K562 (cell line): ENCODE measurements at regions not wholly inside any gene's neighbourhood (a gene's known extent, or its start where the extent isn't known, plus 50 kb on each side); places are given as distances from the start of the nearest gene placed in this dataset.
A peak's percentile ranks its signal among the peaks of the same experiment; 100 is the strongest.

Experiments used
- ATAC-seq: fragments of 200-7000 bp; cut with Tn5 transposase; 3 replicates; pipeline ENCODE4 v1.9.1; 2020; ENCODE audit warnings: moderate library complexity
- BruUV-seq: library from RNA; stranded (reverse); fragments of 400-500 nt; replicated peaks from 2 replicates; lab custom pipeline; 2021; lab: Mats Ljungman, UMichigan
- CTCF ChIA-PET: fragments of 300-600 bp; formaldehyde crosslinking; extraction: SDS; loops from one replicate; lab custom pipeline; 2021; ENCODE audit warnings: low intra/inter-chr PET ratio; lab: Yijun Ruan, JAX
- POLR2A ChIA-PET: fragments of 300-600, 350-650 bp; sonication (Branson Sonifier 250); formaldehyde crosslinking; extraction: SDS; loops from one replicate; lab custom pipeline; 2021; ENCODE audit warnings: antibody characterized with exemption, inconsistent platforms; lab: Yijun Ruan, JAX
- DNase-seq, 4 experiments: peaks; one replicate each; pipeline versions ENCODE4 v3.0.0 to v3.0.0-alpha.2; 2011 to 2018; ENCODE audit warnings: low spot score in 3 of 4, mixed read lengths in 3 of 4; ENCODE audit errors: extremely low read depth in 1 of 4
- FAIRE-seq: peaks from 2 replicates; lab custom pipeline; 2011; peaks lifted over from hg19 to GRCh38; lab: Jason Lieb, UNC
- H2AFZ ChIP-seq: 2 replicates; pipeline ENCODE4 v1.6.0; 2011; ENCODE audit warnings: low read depth, low read length, control low read depth, inconsistent platforms
- H3K27ac ChIP-seq: fragments of 200-600 bp; 3 replicates; pipeline ENCODE4 v1.8.0; 2011; ENCODE audit warnings: low read depth, mild to moderate bottlenecking, control low read depth, inconsistent platforms, low read length, moderate library complexity, mixed read lengths; ENCODE audit errors: extremely low read depth
- H3K27me3 ChIP-seq, 2 experiments: fragments of 300-600 bp in 1 of 2; 2 replicates in 1 of 2; 3 replicates in 1 of 2; pipeline versions ENCODE4 v1.6.0 to v1.8.0; 2011; ENCODE audit warnings: inconsistent platforms in 2 of 2, low read length in 2 of 2, mild to moderate bottlenecking in 1 of 2, mixed read lengths in 1 of 2, moderate library complexity in 1 of 2; ENCODE audit not compliant: control insufficient read depth in 2 of 2, insufficient read depth in 2 of 2
- H3K36me3 ChIP-seq: fragments of 300-600 bp; 3 replicates; pipeline ENCODE4 v1.8.0; 2011; ENCODE audit warnings: mild to moderate bottlenecking, low read length, inconsistent platforms; ENCODE audit not compliant: control insufficient read depth, insufficient read depth
- H3K4me1 ChIP-seq, 2 experiments: fragments of 200-600 bp in 1 of 2; replicated peaks in 1 of 2; 2 replicates in 1 of 2; 3 replicates in 1 of 2; pipeline versions ENCODE4 v1.5.1 to v1.8.0; 2011; ENCODE audit warnings: inconsistent platforms in 2 of 2, low read length in 2 of 2, mild to moderate bottlenecking in 1 of 2, mixed read lengths in 1 of 2, moderate library complexity in 1 of 2; ENCODE audit not compliant: control insufficient read depth in 2 of 2, insufficient read depth in 2 of 2
- H3K4me2 ChIP-seq: 2 replicates; pipeline ENCODE4 v1.6.1; 2011; ENCODE audit warnings: low read length, control low read depth, inconsistent platforms, mixed read lengths; ENCODE audit not compliant: insufficient read depth
- H3K4me3 ChIP-seq: fragments of 200-600 bp; sonication (generic), shearing (Covaris generic); 2 replicates; pipeline ENCODE4 v1.5.1; 2016; ENCODE audit warnings: control low read depth, inconsistent platforms
- H3K79me2 ChIP-seq: fragments of 200-600 bp; 3 replicates; pipeline ENCODE4 v1.8.0; 2011; ENCODE audit warnings: low read length, inconsistent platforms; ENCODE audit not compliant: control insufficient read depth, insufficient read depth
- H3K9ac ChIP-seq, 2 experiments: 2 replicates each; pipeline versions ENCODE4 v1.6.0 to v1.6.1; 2011; ENCODE audit warnings: low read depth in 2 of 2, low read length in 2 of 2, control low read depth in 1 of 2, inconsistent platforms in 1 of 2, mild to moderate bottlenecking in 1 of 2, mixed read lengths in 1 of 2; ENCODE audit not compliant: insufficient read depth in 1 of 2
- H3K9me1 ChIP-seq: one replicate; pipeline ENCODE4 v1.6.0; 2011; ENCODE audit warnings: inconsistent platforms, mild to moderate bottlenecking, low read length, moderate library complexity; ENCODE audit not compliant: control insufficient read depth, insufficient read depth
- H3K9me3 ChIP-seq: replicated peaks from 2 replicates; pipeline ENCODE4 v1.5.1; 2011; ENCODE audit warnings: low read depth, low read length, inconsistent platforms; ENCODE audit not compliant: control insufficient read depth, insufficient read depth
- H4K20me1 ChIP-seq: replicated peaks from 2 replicates; pipeline ENCODE4 v1.6.1; 2011; ENCODE audit warnings: low read length, inconsistent platforms, mixed read lengths; ENCODE audit not compliant: control insufficient read depth, insufficient read depth
- ATF3 ChIP-seq, 2 experiments: fragments of 450-650 bp in 1 of 2; sonication (generic) in 1 of 2; formaldehyde crosslinking in 1 of 2; IDR thresholded peaks in 1 of 2; conservative IDR thresholded peaks in 1 of 2; 2 replicates each; pipeline versions ENCODE4 v1.6.1 to v1.8.1; 2016 to 2023; ENCODE audit warnings: mild to moderate bottlenecking in 2 of 2, moderate library complexity in 2 of 2, inconsistent platforms in 1 of 2, missing genetic modification reagents in 1 of 2
- CBFA2T3 ChIP-seq: fragments of 450-650 bp; IDR thresholded peaks from 2 replicates; pipeline ENCODE4 v1.6.1; 2017
- CHD4 ChIP-seq: fragments of 200-600 bp; sonication (generic); IDR thresholded peaks from 3 replicates; pipeline ENCODE4 v1.6.1; 2012; ENCODE audit warnings: low read depth, mild to moderate bottlenecking, mixed read lengths, low read length, inconsistent platforms; ENCODE audit not compliant: insufficient read depth, insufficient replicate concordance, poor library complexity, severe bottlenecking
- ELF4 ChIP-seq: fragments of 450-650 bp; formaldehyde crosslinking; IDR thresholded peaks from 2 replicates; pipeline ENCODE4 v1.4.0; 2022; ENCODE audit warnings: missing genetic modification characterization
- ELK3 ChIP-seq: fragments of 450-650 bp; formaldehyde crosslinking; IDR thresholded peaks from 2 replicates; pipeline ENCODE4 v1.4.0; 2020; ENCODE audit warnings: mild to moderate bottlenecking
- FOSL1 ChIP-seq: fragments of 200-800 bp; sonication (Bioruptor generic); conservative IDR thresholded peaks from 2 replicates; pipeline ENCODE4 v1.6.1; 2016; ENCODE audit warnings: missing genetic modification characterization, missing compliant biosample characterization
- GTF2A2 ChIP-seq: IDR thresholded peaks from 2 replicates; pipeline ENCODE4 v1.6.1; 2016; ENCODE audit warnings: mild to moderate bottlenecking, missing genetic modification characterization, missing compliant biosample characterization
- MLX ChIP-seq, 2 experiments: fragments of 450-650 bp in 1 of 2; sonication (generic) in 1 of 2; formaldehyde crosslinking; conservative IDR thresholded peaks; 2 replicates each; pipeline versions ENCODE4 v1.4.0 to v1.8.1; 2020 to 2022; ENCODE audit warnings: mild to moderate bottlenecking in 1 of 2, missing genetic modification reagents in 1 of 2
- MXI1 ChIP-seq: IDR thresholded peaks from 2 replicates; pipeline ENCODE4 v1.6.1; 2011; ENCODE audit warnings: low read depth, mild to moderate bottlenecking, improper control_type of control experiment, low read length
- NR2C2 ChIP-seq, 2 experiments: fragments of 200-800 bp in 1 of 2; sonication (Bioruptor generic) in 1 of 2; sonication (generic) in 1 of 2; formaldehyde crosslinking in 1 of 2; IDR thresholded peaks; 2 replicates each; pipeline versions ENCODE4 v1.6.1 to v1.8.0; 2016 to 2022; ENCODE audit warnings: mild to moderate bottlenecking in 1 of 2, missing compliant biosample characterization in 1 of 2, missing genetic modification characterization in 1 of 2, missing genetic modification reagents in 1 of 2
- SIX5 ChIP-seq, 2 experiments: IDR thresholded peaks; 2 replicates each; pipeline ENCODE4 v1.6.1; 2011; ENCODE audit warnings: low read length in 2 of 2, borderline replicate concordance in 1 of 2, low read depth in 1 of 2, mild to moderate bottlenecking in 1 of 2, moderate library complexity in 1 of 2; ENCODE audit not compliant: insufficient read depth in 1 of 2
- ZFP36 ChIP-seq: fragments of 150-350 bp; IDR thresholded peaks from 2 replicates; pipeline ENCODE4 v1.6.1; 2018; ENCODE audit warnings: low read length, low read depth; ENCODE audit not compliant: partially characterized antibody
- ZFX ChIP-seq: sonication (generic); formaldehyde crosslinking; IDR thresholded peaks from 2 replicates; pipeline ENCODE4 v1.8.0; 2022; ENCODE audit warnings: mild to moderate bottlenecking, missing genetic modification reagents, moderate library complexity
- ZNF354B ChIP-seq: fragments of 250-450 bp; sonication (Bioruptor Pico); IDR thresholded peaks from 2 replicates; pipeline ENCODE4 v1.4.0; 2020
- ZNF395 ChIP-seq: fragments of 200-800 bp; sonication (Bioruptor generic); IDR thresholded peaks from 2 replicates; pipeline ENCODE4 v1.6.1; 2017; ENCODE audit warnings: missing genetic modification characterization, missing compliant biosample characterization
- WGBS: fragments of 100-300 bp; shearing (Covaris generic); methylation state at CpG from one replicate; pipeline ENCODE4 v1.1.6; 2016; ENCODE audit warnings: low coverage, mixed read lengths; ENCODE audit not compliant: insufficient coverage; ENCODE audit errors: missing lambda C conversion rate; 5-methylcytosine and 5-hydroxymethylcytosine counted together
- in situ Hi-C: fragments of 300-500 bp; cut with MboI; formaldehyde crosslinking; loops from 4 replicates; pipeline ENCODE4 v1.15.0; 2018; ENCODE audit warnings: inconsistent platforms, mixed read lengths
- intact Hi-C: fragments of 100-400 bp; cut with micrococcal nuclease; formaldehyde crosslinking; loops from 2 replicates; pipeline ENCODE4 v1.14.2; 2022

- ChIA-PET CTCF (no interaction called here), POLR2A (interaction anchor here (0.7 to 1.2 kb wide), 5 partner anchors 12 to 23 kb away, joined by 3 to 5 read pairs (median 4); no protein-coding TSS in a partner anchor)
- no peak for FAIRE-seq
- peak in 1 of 4 experiments; percentile 28 for DNase-seq
- intact Hi-C loops (no loop called here), in situ Hi-C loops (no loop called here)
- 3% methylated on average over 8 of the region's 8 CpGs for WGBS
- Histone ChIP-seq H3K36me3 (no peaks in the 10 kb centered on the region), H3K9me3 (no peaks in the 10 kb centered on the region), H3K9ac (no peak overlapping the region), H3K9me1 (no peaks in the 10 kb centered on the region), H3K79me2 (no peaks in the 10 kb centered on the region), H3K27ac (no peak overlapping the region), H3K4me3 (no peak overlapping the region), H4K20me1 (no peaks in the 10 kb centered on the region), H3K27me3 (peaks cover 7 to 33% of the 10 kb centered on the region in 2 experiments; a peak in 4 of 5 replicates), H3K4me2 (no peak overlapping the region), H2AFZ (no peak overlapping the region), H3K4me1 (peaks cover 0 to 3% of the 10 kb centered on the region in 2 experiments; a peak in 2 of 5 replicates)
- no TSS peak for BruUV-seq
- ATAC-seq = no peak
- no peak for TF ChIP-seq ELF4 (CRISPR knock-in tag)
- TF ChIP-seq CBFA2T3 = 0 out of 2 replicates have a peak, but pooled peaks have one; percentile 7
- TF ChIP-seq FOSL1 (tag) = peak; percentile 46
- TF ChIP-seq ELK3 (CRISPR knock-in tag) = no peak
- TF ChIP-seq ZFP36 = no peak
- no peak for TF ChIP-seq MLX (CRISPR knock-in tag; conservative IDR thresholded peaks at IDR 0.05)
- no peak for TF ChIP-seq GTF2A2 (tag)
- TF ChIP-seq ZFX (CRISPR knock-in tag) = 0 out of 2 replicates have a peak, but pooled peaks have one; percentile 16
- peak; percentile 33; the same call in 1 of the 2 replicates for TF ChIP-seq NR2C2 (CRISPR knock-in tag; IDR thresholded peaks at IDR 0.05)
- no peak for TF ChIP-seq NR2C2 (tag; IDR thresholded peaks at IDR 0.05)
- TF ChIP-seq ZNF395 (CRISPR knock-in tag) = no peak
- no peak for TF ChIP-seq SIX5 (IDR thresholded peaks at IDR 0.05; ENCODE audit: borderline replicate concordance in 1 of 2, insufficient read depth in 1 of 2, low read depth in 1 of 2, low read length in 2 of 2)
- no peak for TF ChIP-seq MXI1
- no peak for TF ChIP-seq CHD4
- TF ChIP-seq ATF3 (IDR thresholded peaks at IDR 0.05) = 0 out of 2 replicates have a peak, but pooled peaks have one; percentile 10
- TF ChIP-seq ATF3 (CRISPR knock-in tag; conservative IDR thresholded peaks at IDR 0.05) = no peak
- TF ChIP-seq ZNF354B (CRISPR knock-in tag) = no peak
Observed at GRCh38 chr2:41926614-41927580, 120.9 kb upstream of the PKDCC start.
